GM06990 (cell line): ENCODE measurements at regions not wholly inside any gene's neighbourhood (a gene's known extent, or its start where the extent isn't known, plus 50 kb on each side); places are given as distances from the start of the nearest gene placed in this dataset.

Experiments
- DNase-seq: peaks from one replicate; pipeline ENCODE4 v3.0.0-alpha.2; 2011; ENCODE audit not compliant: insufficient read length; ENCODE audit errors: extremely low read depth
- H3K27me3 ChIP-seq: replicated peaks from 2 replicates; pipeline ENCODE4 v1.6.0; 2011; ENCODE audit warnings: low read length; ENCODE audit not compliant: control insufficient read depth, insufficient read depth
- H3K36me3 ChIP-seq: 2 replicates; pipeline ENCODE4 v1.5.1; 2011; ENCODE audit warnings: low read length; ENCODE audit not compliant: control insufficient read depth, insufficient read depth
- H3K4me3 ChIP-seq: replicated peaks from 2 replicates; pipeline ENCODE4 v1.5.1; 2011; ENCODE audit warnings: low read depth, mild to moderate bottlenecking, control low read depth, low read length
- TF ChIP-seq, protein P1 (sequence below): IDR thresholded peaks from 2 replicates; pipeline ENCODE4 v1.5.1; 2011; ENCODE audit warnings: low read length, control low read depth, mild to moderate bottlenecking, inconsistent platforms; ENCODE audit not compliant: insufficient read depth, poor library complexity, severe bottlenecking

GRCh38 chr9:108579757-108580439 is 275.9 kb downstream of the ACTL7B start:
- Histone ChIP-seq H3K4me3 (no peak overlapping the region), H3K36me3 (no peaks in the 10 kb centered on the region), H3K27me3 (no peaks in the 10 kb centered on the region)
- DNase-seq = no peak
- TF ChIP-seq, protein P1, sequence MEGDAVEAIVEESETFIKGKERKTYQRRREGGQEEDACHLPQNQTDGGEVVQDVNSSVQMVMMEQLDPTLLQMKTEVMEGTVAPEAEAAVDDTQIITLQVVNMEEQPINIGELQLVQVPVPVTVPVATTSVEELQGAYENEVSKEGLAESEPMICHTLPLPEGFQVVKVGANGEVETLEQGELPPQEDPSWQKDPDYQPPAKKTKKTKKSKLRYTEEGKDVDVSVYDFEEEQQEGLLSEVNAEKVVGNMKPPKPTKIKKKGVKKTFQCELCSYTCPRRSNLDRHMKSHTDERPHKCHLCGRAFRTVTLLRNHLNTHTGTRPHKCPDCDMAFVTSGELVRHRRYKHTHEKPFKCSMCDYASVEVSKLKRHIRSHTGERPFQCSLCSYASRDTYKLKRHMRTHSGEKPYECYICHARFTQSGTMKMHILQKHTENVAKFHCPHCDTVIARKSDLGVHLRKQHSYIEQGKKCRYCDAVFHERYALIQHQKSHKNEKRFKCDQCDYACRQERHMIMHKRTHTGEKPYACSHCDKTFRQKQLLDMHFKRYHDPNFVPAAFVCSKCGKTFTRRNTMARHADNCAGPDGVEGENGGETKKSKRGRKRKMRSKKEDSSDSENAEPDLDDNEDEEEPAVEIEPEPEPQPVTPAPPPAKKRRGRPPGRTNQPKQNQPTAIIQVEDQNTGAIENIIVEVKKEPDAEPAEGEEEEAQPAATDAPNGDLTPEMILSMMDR = no peak

DNA sequence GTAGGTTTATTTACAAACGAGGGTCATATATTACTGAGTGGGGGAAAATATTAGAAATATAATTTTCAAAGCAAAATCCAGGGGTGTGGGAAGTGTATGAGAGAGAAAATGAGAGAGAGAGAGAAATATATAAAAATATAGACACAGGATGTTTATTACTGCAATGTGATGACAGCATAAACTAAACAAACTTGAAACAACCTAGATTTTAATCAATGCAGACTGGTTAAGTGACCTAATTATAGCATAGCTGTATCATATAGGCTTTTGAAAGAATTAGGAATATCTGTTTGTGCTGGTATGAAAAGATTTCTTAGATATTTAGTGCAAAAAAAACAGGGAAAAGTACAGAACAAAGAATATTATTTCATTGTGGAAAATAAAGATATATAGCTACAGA is 280.5 kb downstream of the ACTL7B start:
- DNase-seq = no peak
- TF ChIP-seq, protein P1 = no peak
- no peaks in the 10 kb centered on the region for H3K27me3 ChIP-seq
- H3K36me3 ChIP-seq = no peaks in the 10 kb centered on the region
- no peak overlapping the region for H3K4me3 ChIP-seq

DNA sequence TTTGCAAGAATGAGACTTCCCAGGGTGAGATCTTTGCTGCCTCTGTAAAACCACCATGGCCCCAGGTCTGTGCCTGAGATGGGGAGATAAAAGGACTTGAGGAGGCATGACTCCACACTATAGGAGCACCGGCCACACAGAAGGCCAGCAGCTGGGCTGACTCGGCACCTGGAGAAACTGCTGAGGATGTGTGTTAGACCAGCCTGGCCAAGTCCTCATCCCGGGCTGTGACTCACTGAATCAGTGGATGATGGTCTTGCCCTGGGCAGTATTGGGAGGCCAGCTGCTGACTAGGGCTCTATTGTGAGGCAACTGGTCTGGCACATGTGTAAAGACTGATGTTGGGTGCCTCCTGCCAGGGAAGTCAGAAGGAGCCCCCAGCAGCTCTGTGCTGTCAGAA is 286.2 kb downstream of the ACTL7B start:
- Histone ChIP-seq H3K4me3 (no peak overlapping the region), H3K36me3 (no peaks in the 10 kb centered on the region), H3K27me3 (no peaks in the 10 kb centered on the region; the same call in 1 of the 2 replicates)
- TF ChIP-seq, protein P1 = no peak
- DNase-seq = no peak

- DNase-seq = no peak
- TF ChIP-seq, protein P1 = no peak
- H3K27me3 ChIP-seq = no peaks in the 10 kb centered on the region; the same call in 1 of the 2 replicates
Observed at GRCh38 chr9:108568093-108568492, 287.7 kb downstream of the ACTL7B start.

DNA sequence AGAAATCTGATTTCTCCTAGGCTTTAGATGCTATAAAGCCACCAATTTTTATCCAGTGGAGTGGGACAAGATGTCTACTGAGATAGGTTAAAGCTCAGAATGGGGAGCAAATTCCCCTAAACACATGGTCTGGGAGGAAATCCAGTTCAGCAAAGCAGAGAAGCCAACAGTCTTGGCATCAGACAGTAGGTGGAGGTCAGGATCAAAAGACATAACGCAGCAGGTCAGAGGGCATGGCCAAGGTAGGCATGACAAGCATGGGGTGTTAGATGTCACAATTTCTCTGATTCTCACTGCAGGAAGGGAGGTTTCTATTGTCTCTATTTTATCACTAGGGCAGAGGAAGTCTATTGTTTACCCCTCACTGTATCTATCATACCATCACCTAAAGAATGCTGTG is 288.2 kb downstream of the ACTL7B start:
- no peak for DNase-seq
- Histone ChIP-seq H3K36me3 (no peaks in the 10 kb centered on the region), H3K4me3 (no peak overlapping the region), H3K27me3 (no peaks in the 10 kb centered on the region; the same call in 1 of the 2 replicates)
- TF ChIP-seq, protein P1 = no peak

More at GRCh38 chr9:108568093-108568492, 287.7 kb downstream of the ACTL7B start:
- H3K4me3 ChIP-seq = no peak overlapping the region
- no peaks in the 10 kb centered on the region for H3K36me3 ChIP-seq
